ENCODE measurements at regions not wholly inside any gene's neighbourhood (a gene's known extent, or its start where the extent isn't known, plus 50 kb on each side); places are given as distances from the start of the nearest gene placed in this dataset.

- ATAC-seq (no peak), DNase-seq (no peak)
- ChIA-PET POLR2A (no interaction called here), CTCF (no interaction called here)
- TF ChIP-seq, protein P1, sequence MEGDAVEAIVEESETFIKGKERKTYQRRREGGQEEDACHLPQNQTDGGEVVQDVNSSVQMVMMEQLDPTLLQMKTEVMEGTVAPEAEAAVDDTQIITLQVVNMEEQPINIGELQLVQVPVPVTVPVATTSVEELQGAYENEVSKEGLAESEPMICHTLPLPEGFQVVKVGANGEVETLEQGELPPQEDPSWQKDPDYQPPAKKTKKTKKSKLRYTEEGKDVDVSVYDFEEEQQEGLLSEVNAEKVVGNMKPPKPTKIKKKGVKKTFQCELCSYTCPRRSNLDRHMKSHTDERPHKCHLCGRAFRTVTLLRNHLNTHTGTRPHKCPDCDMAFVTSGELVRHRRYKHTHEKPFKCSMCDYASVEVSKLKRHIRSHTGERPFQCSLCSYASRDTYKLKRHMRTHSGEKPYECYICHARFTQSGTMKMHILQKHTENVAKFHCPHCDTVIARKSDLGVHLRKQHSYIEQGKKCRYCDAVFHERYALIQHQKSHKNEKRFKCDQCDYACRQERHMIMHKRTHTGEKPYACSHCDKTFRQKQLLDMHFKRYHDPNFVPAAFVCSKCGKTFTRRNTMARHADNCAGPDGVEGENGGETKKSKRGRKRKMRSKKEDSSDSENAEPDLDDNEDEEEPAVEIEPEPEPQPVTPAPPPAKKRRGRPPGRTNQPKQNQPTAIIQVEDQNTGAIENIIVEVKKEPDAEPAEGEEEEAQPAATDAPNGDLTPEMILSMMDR (IDR thresholded peaks at IDR 0.05), result no peak
- Mint-ChIP-seq H3K27me3 (peaks cover 4% of the 10 kb centered on the region), H3K9me3 (no peaks in the 10 kb centered on the region), H3K36me3 (ENCODE audit: low read depth) (no peaks in the 10 kb centered on the region), H3K4me1 (ENCODE audit: low read depth) (no peaks in the 10 kb centered on the region), H3K27ac (no peak overlapping the region), H3K4me3 (no peak overlapping the region)
- intact Hi-C loops (cut with micrococcal nuclease), result no loop called here
Measured at GRCh38 chr9:85185486-85186217, 516.1 kb downstream of the NTRK2 start.

DNA sequence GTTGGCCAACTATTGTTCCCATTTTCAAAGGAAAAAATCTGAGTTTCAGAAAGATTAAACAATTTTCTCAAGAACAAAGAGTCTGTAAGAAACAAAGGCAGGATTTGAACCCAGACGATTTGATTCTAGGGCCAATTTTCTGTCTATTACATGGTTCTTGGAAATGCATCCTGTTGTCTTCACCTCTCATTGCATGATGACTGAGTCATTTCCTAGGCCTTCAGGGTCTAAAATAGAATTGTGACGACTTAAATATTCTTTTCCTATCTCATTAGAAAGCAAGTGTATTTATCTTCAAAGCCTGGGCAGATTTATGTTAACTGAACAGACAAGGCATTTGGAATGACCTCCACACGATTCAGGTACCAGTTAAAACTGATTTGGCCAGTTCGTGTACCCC is 512.9 kb downstream of the NTRK2 start:
- Mint-ChIP-seq H3K27ac (no peak overlapping the region), H3K4me1 (ENCODE audit: low read depth) (no peaks in the 10 kb centered on the region), H3K9me3 (no peaks in the 10 kb centered on the region), H3K36me3 (ENCODE audit: low read depth) (no peaks in the 10 kb centered on the region), H3K4me3 (no peak overlapping the region), H3K27me3 (peaks cover 6% of the 10 kb centered on the region)
- ChIA-PET CTCF (no interaction called here), POLR2A (interaction anchor here (0.5 kb wide), 1 partner anchor 1351 kb away, joined by 3 read pairs; no protein-coding TSS in a partner anchor)
- DNase-seq (no peak), ATAC-seq (no peak)
- intact Hi-C loops (cut with micrococcal nuclease), result no loop called here
- TF ChIP-seq, protein P1 (IDR thresholded peaks at IDR 0.05), result no peak

GRCh38 chr9:85178474-85178873 is 508.9 kb downstream of the NTRK2 start:
- TF ChIP-seq, protein P1 (IDR thresholded peaks at IDR 0.05), result no peak
- ChIA-PET POLR2A (interaction anchor here (1.4 kb wide), 1 partner anchor 34 kb away, joined by 3 read pairs; no protein-coding TSS in a partner anchor), CTCF (no interaction called here)
- H3K4me1 Mint-ChIP-seq (ENCODE audit: low read depth), result no peaks in the 10 kb centered on the region
- H3K27me3 Mint-ChIP-seq, result peaks cover 6% of the 10 kb centered on the region
- ATAC-seq (no peak), DNase-seq (no peak)
- H3K36me3 Mint-ChIP-seq (ENCODE audit: low read depth), result no peaks in the 10 kb centered on the region
- H3K9me3 Mint-ChIP-seq, result no peaks in the 10 kb centered on the region
- H3K4me3 Mint-ChIP-seq, result no peak overlapping the region
- intact Hi-C loops (cut with micrococcal nuclease), result no loop called here
- H3K27ac Mint-ChIP-seq, result no peak overlapping the region

GRCh38 chr9:85173967-85174366 is 504.4 kb downstream of the NTRK2 start:
- Mint-ChIP-seq H3K9me3 (no peaks in the 10 kb centered on the region), H3K27ac (no peak overlapping the region), H3K36me3 (ENCODE audit: low read depth) (no peaks in the 10 kb centered on the region), H3K27me3 (peaks cover 1% of the 10 kb centered on the region), H3K4me1 (ENCODE audit: low read depth) (no peaks in the 10 kb centered on the region), H3K4me3 (no peak overlapping the region)
- POLR2A ChIA-PET, result no interaction called here
- CTCF ChIA-PET, result no interaction called here
- intact Hi-C loops (cut with micrococcal nuclease), result no loop called here
- DNase-seq (no peak), ATAC-seq (no peak)
- TF ChIP-seq, protein P1 (IDR thresholded peaks at IDR 0.05), result no peak

GRCh38 chr9:85172001-85172978 is 502.8 kb downstream of the NTRK2 start:
- intact Hi-C loops (cut with micrococcal nuclease), result no loop called here
- POLR2A ChIA-PET, result no interaction called here
- no peaks in the 10 kb centered on the region for H3K4me1 Mint-ChIP-seq (ENCODE audit: low read depth)

More at GRCh38 chr9:85172001-85172978, 502.8 kb downstream of the NTRK2 start:
- H3K27me3 Mint-ChIP-seq, result peaks cover 1% of the 10 kb centered on the region
- no peak for ATAC-seq
- DNase-seq, result no peak
- no peak overlapping the region for H3K27ac Mint-ChIP-seq
- CTCF ChIA-PET, result no interaction called here
- TF ChIP-seq, protein P1 (IDR thresholded peaks at IDR 0.05), result no peak
- H3K4me3 Mint-ChIP-seq, result no peak overlapping the region
- no peaks in the 10 kb centered on the region for H3K9me3 Mint-ChIP-seq
- no peaks in the 10 kb centered on the region for H3K36me3 Mint-ChIP-seq (ENCODE audit: low read depth)
